Upper lobe of right lung (tissue), 1 donor: ENCODE measurements at regions not wholly inside any gene's neighbourhood (a gene's known extent, or its start where the extent isn't known, plus 50 kb on each side); places are given as distances from the start of the nearest gene placed in this dataset.

ENCODE experiments used
- ATAC-seq: fragments of 200-7000 bp; cut with Tn5 transposase; one replicate; pipeline ENCODE4 v1.9.1; 2020; ENCODE audit warnings: mild to moderate bottlenecking, moderate library complexity
- DNase-seq: peaks from one replicate; pipeline ENCODE4 v3.0.0-alpha.2; 2020
- H3K27ac ChIP-seq: fragments of 200-600 bp; one replicate; pipeline ENCODE4 v1.8.0; 2022
- H3K27me3 ChIP-seq: fragments of 200-600 bp; one replicate; pipeline ENCODE4 v1.8.0; 2022; ENCODE audit warnings: mild to moderate bottlenecking
- H3K36me3 ChIP-seq: fragments of 200-600 bp; one replicate; pipeline ENCODE4 v1.8.0; 2022
- H3K4me1 ChIP-seq: fragments of 200-600 bp; one replicate; pipeline ENCODE4 v1.8.0; 2022
- H3K4me3 ChIP-seq: fragments of 200-600 bp; one replicate; pipeline ENCODE4 v1.8.0; 2022; ENCODE audit warnings: mild to moderate bottlenecking
- H3K9me3 ChIP-seq: fragments of 200-600 bp; one replicate; pipeline ENCODE4 v1.8.0; 2022
- intact Hi-C: fragments of 100-400 bp; cut with DNase I; formaldehyde crosslinking; loops from one replicate; pipeline ENCODE4 v1.11.0; 2022
- TF ChIP-seq, protein P1 (sequence below): fragments of 200-600 bp; IDR thresholded peaks from one replicate; pipeline ENCODE4 v1.8.0; 2022; ENCODE audit warnings: antibody characterized with exemption
- donor health status: DM: no; HTN: yes; CAD: no; lungs with severe emphysema.

DNA sequence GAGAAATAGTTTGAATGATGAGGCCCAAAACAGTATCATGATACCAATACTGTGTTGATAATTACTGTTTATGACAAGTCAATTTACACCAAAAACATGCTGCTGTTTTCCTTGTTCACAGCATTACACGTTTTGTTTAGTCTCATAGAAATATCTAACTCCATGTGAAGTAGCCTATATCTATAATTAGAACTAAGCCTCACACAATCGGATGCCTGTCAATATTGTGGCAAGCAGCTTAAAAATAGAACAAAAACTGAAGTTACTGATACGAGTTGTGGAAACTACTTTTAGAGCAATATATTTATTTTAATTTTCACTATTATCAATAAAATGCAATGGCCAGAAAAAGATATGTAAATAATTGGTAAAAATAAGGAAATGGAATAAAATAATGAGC, 470.8 kb downstream of the ZEB2 start:
- ATAC-seq, result no peak
- Histone ChIP-seq H3K4me1 (no peaks in the 10 kb centered on the region), H3K27ac (no peak overlapping the region), H3K9me3 (no peaks in the 10 kb centered on the region), H3K36me3 (no peaks in the 10 kb centered on the region), H3K27me3 (no peaks in the 10 kb centered on the region), H3K4me3 (no peak overlapping the region)
- DNase-seq, result no peak
- TF ChIP-seq, protein P1, sequence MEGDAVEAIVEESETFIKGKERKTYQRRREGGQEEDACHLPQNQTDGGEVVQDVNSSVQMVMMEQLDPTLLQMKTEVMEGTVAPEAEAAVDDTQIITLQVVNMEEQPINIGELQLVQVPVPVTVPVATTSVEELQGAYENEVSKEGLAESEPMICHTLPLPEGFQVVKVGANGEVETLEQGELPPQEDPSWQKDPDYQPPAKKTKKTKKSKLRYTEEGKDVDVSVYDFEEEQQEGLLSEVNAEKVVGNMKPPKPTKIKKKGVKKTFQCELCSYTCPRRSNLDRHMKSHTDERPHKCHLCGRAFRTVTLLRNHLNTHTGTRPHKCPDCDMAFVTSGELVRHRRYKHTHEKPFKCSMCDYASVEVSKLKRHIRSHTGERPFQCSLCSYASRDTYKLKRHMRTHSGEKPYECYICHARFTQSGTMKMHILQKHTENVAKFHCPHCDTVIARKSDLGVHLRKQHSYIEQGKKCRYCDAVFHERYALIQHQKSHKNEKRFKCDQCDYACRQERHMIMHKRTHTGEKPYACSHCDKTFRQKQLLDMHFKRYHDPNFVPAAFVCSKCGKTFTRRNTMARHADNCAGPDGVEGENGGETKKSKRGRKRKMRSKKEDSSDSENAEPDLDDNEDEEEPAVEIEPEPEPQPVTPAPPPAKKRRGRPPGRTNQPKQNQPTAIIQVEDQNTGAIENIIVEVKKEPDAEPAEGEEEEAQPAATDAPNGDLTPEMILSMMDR, result no peak
- intact Hi-C loops, result no loop called here

DNA sequence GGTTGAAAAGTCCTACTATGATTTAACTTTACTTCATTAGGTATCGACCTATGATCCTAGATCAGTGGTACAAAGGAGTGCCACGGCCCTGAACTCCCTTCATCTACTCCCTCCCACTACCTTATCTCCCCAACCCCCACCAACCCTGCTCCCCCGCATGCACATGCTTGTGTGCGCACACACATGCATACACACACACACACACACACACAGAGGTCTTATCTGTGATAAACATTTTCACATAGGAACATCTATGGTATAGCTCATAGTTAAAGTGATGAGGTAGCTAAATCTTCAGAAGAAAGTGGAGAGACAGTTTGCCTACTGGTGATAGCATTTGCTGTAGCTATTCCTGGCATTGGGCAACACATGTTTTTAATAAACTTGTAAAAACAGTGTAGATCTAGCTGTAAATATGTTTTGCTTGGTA, 471.3 kb downstream of the ZEB2 start:
- TF ChIP-seq, protein P1, result no peak
- H3K4me3 ChIP-seq, result no peak overlapping the region
- H3K27me3 ChIP-seq, result no peaks in the 10 kb centered on the region
- DNase-seq, result no peak
- no peaks in the 10 kb centered on the region for H3K4me1 ChIP-seq
- H3K27ac ChIP-seq, result no peak overlapping the region
- H3K36me3 ChIP-seq, result no peaks in the 10 kb centered on the region
- H3K9me3 ChIP-seq, result no peaks in the 10 kb centered on the region
- ATAC-seq, result no peak
- intact Hi-C loops, result no loop called here

DNA sequence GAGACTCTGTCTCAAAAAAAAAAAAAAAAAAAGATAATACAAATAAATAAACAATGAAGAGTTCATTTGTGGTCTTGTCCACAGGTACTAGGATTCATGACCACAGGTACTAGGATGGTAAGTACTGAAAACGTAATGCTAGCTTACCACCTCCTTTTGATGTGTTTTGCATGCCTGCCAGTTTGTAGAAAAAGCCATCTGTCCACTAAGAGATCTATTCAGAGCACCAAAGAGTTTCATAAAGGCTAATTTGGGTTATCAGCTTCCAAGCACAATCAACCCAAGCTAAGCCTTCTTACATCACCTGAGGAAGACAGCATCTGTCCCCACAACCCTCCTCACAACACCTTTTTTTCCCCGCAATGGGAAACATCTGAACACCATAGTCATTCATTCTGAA, 477.2 kb downstream of the ZEB2 start:
- H3K27me3 ChIP-seq, result no peaks in the 10 kb centered on the region
- no peaks in the 10 kb centered on the region for H3K36me3 ChIP-seq
- TF ChIP-seq, protein P1, result no peak
- no peak for DNase-seq
- no peak overlapping the region for H3K27ac ChIP-seq
- ATAC-seq, result no peak
- no peak overlapping the region for H3K4me3 ChIP-seq
- no peaks in the 10 kb centered on the region for H3K4me1 ChIP-seq
- intact Hi-C loops, result no loop called here
- no peaks in the 10 kb centered on the region for H3K9me3 ChIP-seq

DNA sequence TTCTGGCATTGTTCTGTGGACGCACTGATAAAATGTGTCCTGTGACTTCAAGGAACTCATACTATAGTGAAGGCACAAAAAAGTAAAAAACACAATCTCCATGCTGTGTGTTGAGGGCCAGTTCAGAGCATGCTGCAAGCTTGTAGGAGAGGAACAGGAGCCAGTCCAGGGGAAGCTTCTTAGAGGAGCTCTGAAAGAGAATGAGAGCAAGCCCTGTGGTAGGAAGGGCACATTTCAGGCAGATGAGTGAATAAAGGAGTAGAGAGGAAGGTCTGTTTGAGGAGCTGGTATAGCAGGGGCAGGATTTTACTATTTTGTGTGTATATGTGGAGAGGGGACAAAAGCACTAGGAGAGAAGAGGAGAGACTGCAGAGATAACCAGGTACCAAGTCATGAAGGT, 478.3 kb downstream of the ZEB2 start:
- TF ChIP-seq, protein P1, result no peak
- no peak overlapping the region for H3K27ac ChIP-seq
- no peak overlapping the region for H3K4me3 ChIP-seq
- H3K27me3 ChIP-seq, result no peaks in the 10 kb centered on the region
- H3K4me1 ChIP-seq, result no peaks in the 10 kb centered on the region
- no peak for ATAC-seq
- H3K9me3 ChIP-seq, result no peaks in the 10 kb centered on the region
- H3K36me3 ChIP-seq, result no peaks in the 10 kb centered on the region
- no peak for DNase-seq
- intact Hi-C loops, result no loop called here

DNA sequence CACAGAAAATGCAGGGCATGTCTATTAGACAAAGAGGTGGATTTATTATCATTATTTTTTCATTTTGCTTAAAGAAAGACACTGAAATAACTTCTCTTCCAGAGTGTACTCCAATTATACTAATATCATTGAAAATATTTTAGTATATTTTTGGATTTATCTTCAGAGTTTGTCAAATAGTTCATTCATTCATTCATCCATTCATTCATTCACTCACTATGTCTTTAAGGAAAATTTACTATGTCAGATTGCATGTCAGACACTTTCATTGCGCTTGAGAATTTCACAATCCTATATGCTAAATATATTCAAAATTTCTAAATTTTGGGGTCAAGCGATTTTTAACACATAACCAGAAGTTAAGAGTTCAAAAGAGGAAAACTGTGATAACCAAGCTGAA, 479.1 kb downstream of the ZEB2 start:
- Histone ChIP-seq H3K4me1 (no peaks in the 10 kb centered on the region), H3K27ac (no peak overlapping the region), H3K27me3 (no peaks in the 10 kb centered on the region), H3K9me3 (no peaks in the 10 kb centered on the region), H3K36me3 (no peaks in the 10 kb centered on the region), H3K4me3 (no peak overlapping the region)
- ATAC-seq (no peak), DNase-seq (no peak)
- intact Hi-C loops, result no loop called here
- TF ChIP-seq, protein P1, result no peak

DNA sequence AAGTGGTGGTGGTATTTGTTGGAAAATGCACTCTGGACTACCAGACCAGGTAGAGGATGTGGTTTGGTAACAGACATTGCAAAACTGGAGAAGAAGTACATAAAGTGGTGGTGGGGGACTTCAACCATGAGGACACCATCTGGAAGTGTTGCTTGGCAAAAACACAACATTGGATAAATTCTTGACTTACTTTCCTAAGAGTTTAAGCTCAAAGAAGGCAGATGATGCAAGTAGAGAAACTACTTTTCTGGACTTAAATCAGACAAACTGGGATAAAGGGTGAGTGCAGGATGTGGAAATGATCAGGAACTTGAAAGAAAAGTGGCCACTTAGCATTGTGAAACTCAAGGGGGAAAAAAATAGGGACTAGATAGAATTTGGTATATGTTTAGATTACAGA, 487.4 kb downstream of the ZEB2 start:
- DNase-seq (no peak), ATAC-seq (no peak)
- H3K36me3 ChIP-seq, result no peaks in the 10 kb centered on the region
- H3K27ac ChIP-seq, result no peak overlapping the region
- H3K4me3 ChIP-seq, result no peak overlapping the region
- peaks cover 4% of the 10 kb centered on the region for H3K4me1 ChIP-seq
- H3K27me3 ChIP-seq, result no peaks in the 10 kb centered on the region
- H3K9me3 ChIP-seq, result no peaks in the 10 kb centered on the region
- TF ChIP-seq, protein P1, result no peak
- intact Hi-C loops, result no loop called here
